DND-41 (cell line): ENCODE measurements at regions not wholly inside any gene's neighbourhood (a gene's known extent, or its start where the extent isn't known, plus 50 kb on each side); places are given as distances from the start of the nearest gene placed in this dataset.

Source experiments
- CTCF ChIP-seq: IDR thresholded peaks from 2 replicates; pipeline ENCODE4 v1.5.1; 2012; ENCODE audit warnings: borderline replicate concordance, low read length, moderate library complexity, mild to moderate bottlenecking; ENCODE audit not compliant: poor library complexity, severe bottlenecking; ENCODE audit errors: extremely low read depth
- EZH2 ChIP-seq: IDR thresholded peaks from 3 replicates; pipeline ENCODE4 v1.6.1; 2012; ENCODE audit warnings: borderline replicate concordance, low read depth, mild to moderate bottlenecking, moderate library complexity, low read length, inconsistent platforms; ENCODE audit not compliant: severe bottlenecking

DNA sequence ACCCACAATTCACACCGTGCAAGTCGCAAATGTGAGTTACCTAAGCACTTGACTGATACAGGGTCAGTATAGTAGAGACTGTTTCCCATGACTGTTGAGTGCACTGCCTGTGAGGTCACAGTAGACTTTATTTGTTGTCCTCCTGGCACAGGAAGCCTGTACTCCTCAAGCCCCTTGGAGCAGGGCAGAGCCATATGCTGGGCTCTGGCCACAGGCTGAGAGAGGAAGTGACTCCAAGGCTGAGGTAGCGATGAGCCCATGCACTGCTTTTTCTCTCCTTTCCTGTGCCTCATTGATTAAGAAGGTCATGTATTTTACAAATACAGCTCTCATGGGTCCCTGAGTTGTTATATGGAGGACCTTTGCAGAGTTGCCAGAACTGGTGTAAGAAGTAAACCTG is 287.7 kb downstream of the SRBD1 start:
- TF ChIP-seq CTCF, result no peak
- TF ChIP-seq EZH2, result no peak
